ENCODE measurements at regions not wholly inside any gene's neighbourhood (a gene's known extent, or its start where the extent isn't known, plus 50 kb on each side); places are given as distances from the start of the nearest gene placed in this dataset.

DNA sequence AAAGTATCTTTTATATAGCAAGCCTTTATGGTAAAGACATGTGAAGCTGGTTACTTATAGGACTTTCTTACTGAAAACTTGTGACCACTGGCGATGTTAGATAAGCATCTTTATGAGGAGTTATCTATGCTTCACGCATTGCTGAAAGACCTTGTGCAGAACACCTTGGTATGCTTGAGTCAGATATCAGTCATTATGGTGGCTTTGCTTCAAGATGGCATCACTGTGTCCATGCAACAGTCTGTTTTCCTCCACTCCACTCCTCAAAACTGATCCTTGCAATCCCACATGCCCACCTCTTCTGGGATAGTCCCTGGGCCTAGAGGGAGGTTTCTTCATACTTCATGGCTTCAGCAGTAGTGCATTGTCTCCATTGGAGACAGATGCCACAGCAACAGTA is 656.3 kb downstream of the ZNF385D start:
- H3K4me1 ChIP-seq (ENCODE audit: control insufficient read depth, insufficient read depth, low read length): no peaks in the 10 kb centered on the region
- no peaks in the 10 kb centered on the region for H3K9me3 ChIP-seq (ENCODE audit: control insufficient read depth, insufficient read depth, low read depth, low read length)
- POLR2A ChIA-PET: no interaction called here
- CTCF ChIA-PET: no interaction called here
- H3K27ac ChIP-seq (ENCODE audit: extremely low read depth, low read depth, low read length): no peak overlapping the region
- no peaks in the 10 kb centered on the region for H3K36me3 ChIP-seq (ENCODE audit: control insufficient read depth in 2 of 2, insufficient read depth in 1 of 2, low read length in 2 of 2)
- TF ChIP-seq ZNF426 (tag by site-specific recombination; IDR thresholded peaks at IDR 0.05) (no peak), ZNF140 (tag by site-specific recombination; IDR thresholded peaks at IDR 0.05) (no peak), BCL11B (tag by site-specific recombination; IDR thresholded peaks at IDR 0.05; ENCODE audit: low read depth) (no peak), ZNF830 (tag by site-specific recombination; IDR thresholded peaks at IDR 0.05; ENCODE audit: low read depth) (no peak), ZNF660 (tag by site-specific recombination; IDR thresholded peaks at IDR 0.05) (no peak), ZNF48 (tag by site-specific recombination; IDR thresholded peaks at IDR 0.05) (no peak), ZNF514 (tag by site-specific recombination; IDR thresholded peaks at IDR 0.05) (no peak), ZNF623 (tag by site-specific recombination; IDR thresholded peaks at IDR 0.05) (no peak), FEZF1 (tag by site-specific recombination; IDR thresholded peaks at IDR 0.05) (no peak)
- TF ChIP-seq, protein P1, sequence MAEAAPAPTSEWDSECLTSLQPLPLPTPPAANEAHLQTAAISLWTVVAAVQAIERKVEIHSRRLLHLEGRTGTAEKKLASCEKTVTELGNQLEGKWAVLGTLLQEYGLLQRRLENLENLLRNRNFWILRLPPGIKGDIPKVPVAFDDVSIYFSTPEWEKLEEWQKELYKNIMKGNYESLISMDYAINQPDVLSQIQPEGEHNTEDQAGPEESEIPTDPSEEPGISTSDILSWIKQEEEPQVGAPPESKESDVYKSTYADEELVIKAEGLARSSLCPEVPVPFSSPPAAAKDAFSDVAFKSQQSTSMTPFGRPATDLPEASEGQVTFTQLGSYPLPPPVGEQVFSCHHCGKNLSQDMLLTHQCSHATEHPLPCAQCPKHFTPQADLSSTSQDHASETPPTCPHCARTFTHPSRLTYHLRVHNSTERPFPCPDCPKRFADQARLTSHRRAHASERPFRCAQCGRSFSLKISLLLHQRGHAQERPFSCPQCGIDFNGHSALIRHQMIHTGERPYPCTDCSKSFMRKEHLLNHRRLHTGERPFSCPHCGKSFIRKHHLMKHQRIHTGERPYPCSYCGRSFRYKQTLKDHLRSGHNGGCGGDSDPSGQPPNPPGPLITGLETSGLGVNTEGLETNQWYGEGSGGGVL (tag by site-specific recombination; IDR thresholded peaks at IDR 0.05): no peak
- no peak overlapping the region for H3K4me3 ChIP-seq (ENCODE audit: low read depth, low read length)

DNA sequence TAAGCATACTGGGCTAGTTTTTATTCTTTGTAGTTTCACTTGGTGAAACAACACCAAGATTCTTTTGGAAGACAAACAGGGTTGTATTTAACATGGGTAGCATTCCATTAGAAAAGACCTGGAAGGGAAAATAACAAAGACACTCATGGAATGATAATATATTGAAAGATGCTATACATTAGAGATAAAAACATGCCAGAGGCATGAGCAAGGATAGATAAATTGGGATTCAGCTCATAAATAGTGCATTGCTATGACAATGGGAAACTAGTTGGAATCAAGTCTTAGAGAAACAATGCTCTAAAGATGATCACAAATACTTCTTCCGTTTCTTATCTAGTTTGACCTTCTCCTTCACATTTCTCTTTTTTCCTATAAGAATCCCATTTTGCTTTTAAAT is 677.4 kb downstream of the ZNF385D start:
- TF ChIP-seq ZNF184 (tag by site-specific recombination; IDR thresholded peaks at IDR 0.05): no peak
- TF ChIP-seq ZNF837 (tag by site-specific recombination; IDR thresholded peaks at IDR 0.05): no peak
- no peak for TF ChIP-seq ZNF19 (tag by site-specific recombination; IDR thresholded peaks at IDR 0.05; ENCODE audit: low read depth)
- no peak for TF ChIP-seq YY2 (tag by site-specific recombination; IDR thresholded peaks at IDR 0.05)
- no peak for TF ChIP-seq ZNF146 (tag by site-specific recombination; IDR thresholded peaks at IDR 0.05)
- TF ChIP-seq, protein P2, sequence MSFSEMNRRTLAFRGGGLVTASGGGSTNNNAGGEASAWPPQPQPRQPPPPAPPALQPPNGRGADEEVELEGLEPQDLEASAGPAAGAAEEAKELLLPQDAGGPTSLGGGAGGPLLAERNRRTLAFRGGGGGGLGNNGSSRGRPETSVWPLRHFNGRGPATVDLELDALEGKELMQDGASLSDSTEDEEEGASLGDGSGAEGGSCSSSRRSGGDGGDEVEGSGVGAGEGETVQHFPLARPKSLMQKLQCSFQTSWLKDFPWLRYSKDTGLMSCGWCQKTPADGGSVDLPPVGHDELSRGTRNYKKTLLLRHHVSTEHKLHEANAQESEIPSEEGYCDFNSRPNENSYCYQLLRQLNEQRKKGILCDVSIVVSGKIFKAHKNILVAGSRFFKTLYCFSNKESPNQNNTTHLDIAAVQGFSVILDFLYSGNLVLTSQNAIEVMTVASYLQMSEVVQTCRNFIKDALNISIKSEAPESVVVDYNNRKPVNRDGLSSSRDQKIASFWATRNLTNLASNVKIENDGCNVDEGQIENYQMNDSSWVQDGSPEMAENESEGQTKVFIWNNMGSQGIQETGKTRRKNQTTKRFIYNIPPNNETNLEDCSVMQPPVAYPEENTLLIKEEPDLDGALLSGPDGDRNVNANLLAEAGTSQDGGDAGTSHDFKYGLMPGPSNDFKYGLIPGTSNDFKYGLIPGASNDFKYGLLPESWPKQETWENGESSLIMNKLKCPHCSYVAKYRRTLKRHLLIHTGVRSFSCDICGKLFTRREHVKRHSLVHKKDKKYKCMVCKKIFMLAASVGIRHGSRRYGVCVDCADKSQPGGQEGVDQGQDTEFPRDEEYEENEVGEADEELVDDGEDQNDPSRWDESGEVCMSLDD (tag by site-specific recombination; IDR thresholded peaks at IDR 0.05): no peak
- TF ChIP-seq, protein P3, sequence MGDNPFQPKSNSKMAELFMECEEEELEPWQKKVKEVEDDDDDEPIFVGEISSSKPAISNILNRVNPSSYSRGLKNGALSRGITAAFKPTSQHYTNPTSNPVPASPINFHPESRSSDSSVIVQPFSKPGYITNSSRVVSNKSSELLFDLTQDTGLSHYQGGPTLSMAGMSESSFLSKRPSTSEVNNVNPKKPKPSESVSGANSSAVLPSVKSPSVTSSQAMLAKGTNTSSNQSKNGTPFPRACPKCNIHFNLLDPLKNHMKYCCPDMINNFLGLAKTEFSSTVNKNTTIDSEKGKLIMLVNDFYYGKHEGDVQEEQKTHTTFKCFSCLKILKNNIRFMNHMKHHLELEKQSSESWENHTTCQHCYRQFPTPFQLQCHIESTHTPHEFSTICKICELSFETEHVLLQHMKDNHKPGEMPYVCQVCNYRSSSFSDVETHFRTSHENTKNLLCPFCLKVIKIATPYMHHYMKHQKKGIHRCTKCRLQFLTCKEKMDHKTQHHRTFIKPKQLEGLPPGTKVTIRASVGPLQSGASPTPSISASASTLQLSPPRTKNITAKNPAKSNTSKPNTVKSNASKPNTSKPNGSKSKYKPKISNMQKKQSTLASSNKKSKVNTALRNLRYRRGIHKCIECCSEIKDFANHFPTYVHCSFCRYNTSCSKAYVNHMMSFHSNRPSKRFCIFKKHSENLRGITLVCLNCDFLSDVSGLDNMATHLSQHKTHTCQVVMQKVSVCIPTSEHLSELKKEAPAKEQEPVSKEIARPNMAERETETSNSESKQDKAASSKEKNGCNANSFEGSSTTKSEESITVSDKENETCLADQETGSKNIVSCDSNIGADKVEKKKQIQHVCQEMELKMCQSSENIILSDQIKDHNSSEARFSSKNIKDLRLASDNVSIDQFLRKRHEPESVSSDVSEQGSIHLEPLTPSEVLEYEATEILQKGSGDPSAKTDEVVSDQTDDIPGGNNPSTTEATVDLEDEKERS (tag by site-specific recombination; IDR thresholded peaks at IDR 0.05): no peak
- TF ChIP-seq GLI4 (tag by site-specific recombination; IDR thresholded peaks at IDR 0.05): no peak
- no peak for TF ChIP-seq ZNF629 (tag by site-specific recombination; IDR thresholded peaks at IDR 0.05)
- CTCF ChIA-PET: no interaction called here
- Histone ChIP-seq H3K4me3 (ENCODE audit: low read depth, low read length) (no peak overlapping the region), H3K27ac (ENCODE audit: extremely low read depth, low read depth, low read length) (no peak overlapping the region), H3K36me3 (ENCODE audit: control insufficient read depth in 2 of 2, insufficient read depth in 1 of 2, low read length in 2 of 2) (no peaks in the 10 kb centered on the region), H3K4me1 (ENCODE audit: control insufficient read depth, insufficient read depth, low read length) (no peaks in the 10 kb centered on the region), H3K9me3 (ENCODE audit: control insufficient read depth, insufficient read depth, low read depth, low read length) (no peaks in the 10 kb centered on the region)
- POLR2A ChIA-PET: no interaction called here
